Body of pancreas (tissue), 4 donors: ENCODE measurements at regions not wholly inside any gene's neighbourhood (a gene's known extent, or its start where the extent isn't known, plus 50 kb on each side); places are given as distances from the start of the nearest gene placed in this dataset.

Experiments
- ATAC-seq: fragments of 150-250 bp; one replicate; pipeline ENCODE4 v1.9.1; 2016
- DNase-seq, 4 donors: peaks; one replicate each; pipeline ENCODE4 v3.0.0-alpha.2; 2019
- H3K27ac ChIP-seq, 4 donors: fragments of 200-600 bp; sonication (generic); 1 replicate in 3 of 4; 2 replicates in 1 of 4; pipeline versions ENCODE4 v1.5.1 to v1.6.1; 2016 to 2019; ENCODE audit warnings: mild to moderate bottlenecking in 1 of 4, mixed read lengths in 1 of 4, moderate library complexity in 1 of 4
- H3K27me3 ChIP-seq, 2 donors: fragments of 200-600 bp; sonication (generic); one replicate each; pipeline ENCODE4 v1.6.0; 2016; ENCODE audit warnings: mild to moderate bottlenecking in 1 of 2
- H3K36me3 ChIP-seq, 2 donors: fragments of 200-600 bp; sonication (generic); replicated peaks in 1 of 2; 2 replicates each; pipeline ENCODE4 v1.5.1; 2016; ENCODE audit warnings: low read depth in 2 of 2; ENCODE audit not compliant: insufficient read depth in 1 of 2
- H3K4me1 ChIP-seq: fragments of 200-600 bp; sonication (generic); one replicate; pipeline ENCODE4 v1.6.0; 2016
- H3K4me3 ChIP-seq, 2 donors: fragments of 200-600 bp; sonication (generic); 1 replicate in 1 of 2; 2 replicates in 1 of 2; pipeline ENCODE4 v1.5.1; 2016 to 2019
- H3K9me3 ChIP-seq, 3 donors: fragments of 200-600 bp; sonication (generic); 1 replicate in 2 of 3; 2 replicates in 1 of 3; pipeline ENCODE4 v1.5.1; 2016
- CTCF ChIP-seq, 7 experiments: fragments of 450-650 bp in 4 of 7; fragments of 200-600 bp in 3 of 7; sonication (generic) in 3 of 7; IDR thresholded peaks; one replicate each; pipeline ENCODE4 v1.5.1; 2016 to 2019; ENCODE audit warnings: antibody characterized with exemption in 7 of 7
- POLR2A ChIP-seq, 3 donors: fragments of 450-650 bp; IDR thresholded peaks; one replicate each; pipeline ENCODE4 v1.6.1; 2016; ENCODE audit warnings: antibody characterized with exemption in 3 of 3, mild to moderate bottlenecking in 2 of 3
- WGBS, 2 donors: methylation state at CpG; one replicate each; pipeline ENCODE4 v1.1.5; 2017; 5-methylcytosine and 5-hydroxymethylcytosine counted together
- intact Hi-C: fragments of 100-400 bp; cut with DNase I; formaldehyde crosslinking; loops from one replicate; pipeline ENCODE4 v1.15.1; 2023

GRCh38 chr10:3873728-3874461 is 88.9 kb upstream of the KLF6 start:
- Histone ChIP-seq H3K4me3 (no peak overlapping the region), H3K27ac (peak overlapping the region in 1 of 4 donors; percentile 36), H3K9me3 (no peaks in the 10 kb centered on the region), H3K36me3 (no peaks in the 10 kb centered on the region), H3K27me3 (no peaks in the 10 kb centered on the region), H3K4me1 (peaks cover 15% of the 10 kb centered on the region)
- 63 to 64% methylated on average over 7 of the region's 7 CpGs for WGBS, 2 donors
- no peak for TF ChIP-seq CTCF (IDR thresholded peaks at IDR 0.05)
- no peak for TF ChIP-seq POLR2A (IDR thresholded peaks at IDR 0.05)
- intact Hi-C loops: no loop called here
- DNase-seq (peak in 1 of 4 donors; percentile 73), ATAC-seq (peak; percentile 92)

GRCh38 chr10:3872712-3873329 is 87.8 kb upstream of the KLF6 start:
- DNase-seq (no peak), ATAC-seq (no peak)
- H3K27ac ChIP-seq: no peak overlapping the region
- H3K36me3 ChIP-seq: no peaks in the 10 kb centered on the region
- WGBS, 2 donors: 91 to 93% methylated on average over 12 of the region's 12 CpGs
- peaks cover 15% of the 10 kb centered on the region for H3K4me1 ChIP-seq
- H3K27me3 ChIP-seq: no peaks in the 10 kb centered on the region
- no peaks in the 10 kb centered on the region for H3K9me3 ChIP-seq
- intact Hi-C loops: no loop called here
- TF ChIP-seq POLR2A (IDR thresholded peaks at IDR 0.05): no peak
- TF ChIP-seq CTCF (IDR thresholded peaks at IDR 0.05): no peak
- H3K4me3 ChIP-seq: no peak overlapping the region

- 77 to 86% methylated on average over 6 of the region's 6 CpGs for WGBS, 2 donors
- peaks cover 15% of the 10 kb centered on the region for H3K4me1 ChIP-seq
- no peak for ATAC-seq
- H3K36me3 ChIP-seq: no peaks in the 10 kb centered on the region
- no peaks in the 10 kb centered on the region for H3K9me3 ChIP-seq
- no peaks in the 10 kb centered on the region for H3K27me3 ChIP-seq
- TF ChIP-seq CTCF (IDR thresholded peaks at IDR 0.05) (no peak), POLR2A (IDR thresholded peaks at IDR 0.05) (no peak)
- no peak overlapping the region for H3K27ac ChIP-seq
- no peak for DNase-seq
- no peak overlapping the region for H3K4me3 ChIP-seq
- intact Hi-C loops: no loop called here
These were observed 86.5 kb upstream of the KLF6 start for GRCh38 chr10:3871424-3871996.

GRCh38 chr10:3869036-3869435 is 84.0 kb upstream of the KLF6 start:
- H3K36me3 ChIP-seq: no peaks in the 10 kb centered on the region
- DNase-seq: no peak
- H3K4me3 ChIP-seq: no peak overlapping the region
- ATAC-seq: no peak
- no peaks in the 10 kb centered on the region for H3K27me3 ChIP-seq
- TF ChIP-seq POLR2A (IDR thresholded peaks at IDR 0.05) (no peak), CTCF (IDR thresholded peaks at IDR 0.05) (no peak)
- no peaks in the 10 kb centered on the region for H3K9me3 ChIP-seq
- H3K27ac ChIP-seq: no peak overlapping the region
- peaks cover 15% of the 10 kb centered on the region for H3K4me1 ChIP-seq
- intact Hi-C loops: no loop called here
